ENCODE measurements at regions not wholly inside any gene's neighbourhood (a gene's known extent, or its start where the extent isn't known, plus 50 kb on each side); places are given as distances from the start of the nearest gene placed in this dataset.

DNA sequence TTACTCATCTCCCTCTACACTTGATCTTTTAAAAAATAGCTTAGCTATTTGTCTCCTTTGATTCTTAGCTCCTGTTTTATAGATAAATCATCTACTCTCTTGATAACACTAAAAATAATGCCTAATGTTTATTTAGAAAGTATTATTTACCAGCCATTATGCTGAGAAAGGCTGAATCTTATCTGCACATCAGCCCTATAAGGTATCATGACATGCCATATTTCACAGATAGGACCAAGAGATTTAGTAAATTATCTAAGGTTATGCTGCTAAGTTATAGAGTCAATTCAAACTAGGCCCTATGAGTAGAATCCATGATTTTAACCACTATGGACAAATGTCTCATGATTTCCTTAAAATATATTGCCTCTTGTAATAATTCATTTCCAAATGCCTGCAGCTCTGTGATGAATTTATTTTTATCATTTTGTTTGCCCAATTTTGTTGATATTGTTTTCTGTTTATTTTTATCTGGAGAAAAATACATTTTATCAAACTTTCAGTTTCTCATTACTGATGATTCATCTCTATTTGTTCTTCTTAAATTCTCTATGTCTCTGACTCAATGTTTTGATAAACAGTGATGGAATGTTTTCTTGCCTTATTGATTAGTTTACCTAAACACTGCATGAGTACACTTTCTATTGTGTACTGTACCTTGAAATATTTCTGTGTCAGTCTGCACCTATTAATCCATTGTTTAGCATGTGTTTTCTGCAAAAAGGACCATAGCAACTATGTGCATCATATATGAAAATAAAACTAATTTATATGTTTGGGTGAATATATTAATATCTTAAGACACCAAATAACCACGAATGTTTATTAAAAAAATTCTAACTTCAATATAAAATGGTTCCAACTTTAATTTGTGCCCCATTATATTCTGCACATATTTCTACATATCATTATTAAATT lies 300.8 kb downstream of the CDH9 start:
- POLR2A ChIA-PET, result no interaction called here
- DNase-seq (no peak), ATAC-seq (no peak)
- H3K36me3 Mint-ChIP-seq, result no peaks in the 10 kb centered on the region
- H3K27me3 Mint-ChIP-seq, result no peaks in the 10 kb centered on the region
- no peak overlapping the region for H3K27ac Mint-ChIP-seq
- H3K4me1 Mint-ChIP-seq, result no peaks in the 10 kb centered on the region
- peaks cover 2 to 25% (median 9%) of the 10 kb centered on the region in 9 donors for H3K9me3 Mint-ChIP-seq
- no peak overlapping the region for H3K4me3 Mint-ChIP-seq

- Mint-ChIP-seq H3K36me3 (no peaks in the 10 kb centered on the region), H3K4me1 (no peaks in the 10 kb centered on the region), H3K27me3 (no peaks in the 10 kb centered on the region), H3K9me3 (peaks cover 5 to 46% (median 22%) of the 10 kb centered on the region in 9 donors), H3K4me3 (no peak overlapping the region), H3K27ac (no peak overlapping the region)
- POLR2A ChIA-PET, result no interaction called here
- no peak for DNase-seq
- no peak for ATAC-seq
These were observed 310.5 kb downstream of the CDH9 start for GRCh38 chr5:26727916-26728315.

DNA sequence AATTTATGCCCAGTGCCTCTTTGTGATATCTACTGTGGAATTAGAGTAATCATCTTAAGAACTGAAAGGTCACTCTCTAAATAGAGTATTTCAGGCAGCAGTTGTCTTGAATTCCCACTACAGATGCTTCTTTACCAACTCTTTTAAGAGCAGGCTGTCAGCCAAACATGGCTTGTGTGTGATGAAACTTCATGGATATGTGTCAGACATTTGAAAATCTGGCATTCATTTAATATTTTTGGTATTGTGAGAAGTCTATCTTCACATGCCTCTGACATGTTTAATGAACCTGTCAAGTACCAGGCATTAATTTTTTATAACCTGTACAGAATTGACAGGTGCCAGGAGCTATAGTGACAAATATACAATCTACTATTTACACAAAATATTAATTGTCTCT lies 318.6 kb downstream of the CDH9 start:
- Mint-ChIP-seq H3K27me3 (no peaks in the 10 kb centered on the region), H3K36me3 (no peaks in the 10 kb centered on the region), H3K4me1 (no peaks in the 10 kb centered on the region), H3K9me3 (peaks cover 7 to 30% (median 18%) of the 10 kb centered on the region in 9 donors), H3K4me3 (no peak overlapping the region), H3K27ac (no peak overlapping the region)
- POLR2A ChIA-PET, result no interaction called here
- no peak for ATAC-seq
- DNase-seq, result no peak

GRCh38 chr5:26700759-26701384 lies 337.5 kb downstream of the CDH9 start:
- H3K4me1 Mint-ChIP-seq, result no peaks in the 10 kb centered on the region
- peaks cover 0 to 24% (median 5%) of the 10 kb centered on the region in 9 donors for H3K9me3 Mint-ChIP-seq
- H3K27me3 Mint-ChIP-seq, result no peaks in the 10 kb centered on the region
- DNase-seq (no peak), ATAC-seq (no peak)
- no peaks in the 10 kb centered on the region for H3K36me3 Mint-ChIP-seq
- POLR2A ChIA-PET, result no interaction called here
- no peak overlapping the region for H3K4me3 Mint-ChIP-seq
- H3K27ac Mint-ChIP-seq, result no peak overlapping the region

- Mint-ChIP-seq H3K36me3 (no peaks in the 10 kb centered on the region), H3K9me3 (peaks cover under 1 to 36% (median 18%) of the 10 kb centered on the region in 9 donors), H3K4me3 (no peak overlapping the region), H3K27ac (no peak overlapping the region), H3K4me1 (no peaks in the 10 kb centered on the region), H3K27me3 (no peaks in the 10 kb centered on the region)
- POLR2A ChIA-PET, result no interaction called here
- DNase-seq (no peak), ATAC-seq (no peak)
These were observed 345.4 kb downstream of the CDH9 start for GRCh38 chr5:26692952-26693351.

DNA sequence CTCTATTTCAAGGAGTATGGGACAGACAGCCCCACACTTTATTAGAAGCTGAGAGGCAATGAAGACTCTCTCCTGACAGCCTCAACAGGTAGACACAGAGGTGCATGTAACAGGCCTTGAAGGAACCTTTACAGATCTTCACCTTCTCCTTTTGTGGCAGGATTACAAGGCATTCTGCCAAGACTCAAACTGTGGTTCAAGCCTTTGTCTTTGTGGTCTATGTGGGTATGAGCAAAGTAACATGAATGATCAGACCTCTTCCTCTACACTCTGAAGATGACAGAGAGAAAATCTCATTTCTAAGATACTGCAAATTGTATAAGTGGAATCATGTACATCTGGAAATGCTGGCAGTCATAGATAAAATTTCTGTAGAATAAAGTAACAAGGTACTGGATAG lies 346.9 kb downstream of the CDH9 start:
- no peak overlapping the region for H3K4me3 Mint-ChIP-seq
- no peaks in the 10 kb centered on the region for H3K36me3 Mint-ChIP-seq
- peaks cover 1 to 29% (median 18%) of the 10 kb centered on the region in 9 donors for H3K9me3 Mint-ChIP-seq
- ATAC-seq, result no peak
- POLR2A ChIA-PET, result no interaction called here
- no peaks in the 10 kb centered on the region for H3K27me3 Mint-ChIP-seq
- H3K27ac Mint-ChIP-seq, result no peak overlapping the region
- no peaks in the 10 kb centered on the region for H3K4me1 Mint-ChIP-seq
- no peak for DNase-seq

DNA sequence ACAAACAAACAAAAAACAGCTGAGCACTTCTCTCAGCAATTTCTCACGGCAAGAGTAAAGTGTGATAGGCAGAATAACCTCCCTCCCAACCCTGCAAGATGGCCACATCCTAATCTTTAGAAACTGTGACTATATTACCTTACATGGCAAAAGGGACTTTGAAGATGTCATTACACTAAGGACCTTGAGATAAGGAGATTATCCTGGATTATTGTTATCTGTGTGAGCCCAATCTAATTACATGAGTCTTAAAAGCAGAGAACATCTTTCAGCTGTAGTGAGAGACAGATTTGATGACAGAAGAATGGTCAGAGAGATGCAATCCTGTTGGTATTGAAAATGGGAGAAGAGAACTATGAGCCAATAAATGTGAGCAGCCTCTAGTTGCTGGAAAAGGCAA lies 347.9 kb downstream of the CDH9 start:
- Mint-ChIP-seq H3K4me3 (no peak overlapping the region), H3K9me3 (peaks cover 1 to 30% (median 16%) of the 10 kb centered on the region in 9 donors), H3K36me3 (peaks cover 0 to 5% (median 0%) of the 10 kb centered on the region in 3 donors), H3K27me3 (no peaks in the 10 kb centered on the region), H3K27ac (no peak overlapping the region), H3K4me1 (no peaks in the 10 kb centered on the region)
- DNase-seq (no peak), ATAC-seq (no peak)
- POLR2A ChIA-PET, result no interaction called here

DNA sequence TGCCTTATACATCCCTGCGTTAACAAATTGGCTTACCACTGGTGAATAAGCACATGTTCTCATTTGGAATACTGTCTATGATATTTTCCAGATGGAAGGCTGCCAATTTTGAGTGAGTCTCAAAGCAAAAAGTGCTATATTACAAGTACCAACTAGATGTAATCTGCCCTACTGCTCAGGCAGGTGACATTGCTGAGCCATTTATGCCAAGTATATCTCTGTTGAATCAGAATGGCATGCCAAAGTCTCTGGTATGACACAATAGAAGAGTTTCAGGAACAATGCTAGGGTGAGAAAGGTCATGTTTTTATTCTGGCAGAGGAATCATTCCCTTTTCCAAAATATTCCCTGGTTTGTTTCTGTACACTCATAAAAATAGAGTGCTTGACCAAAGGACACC lies 356.5 kb downstream of the CDH9 start:
- Mint-ChIP-seq H3K27ac (no peak overlapping the region), H3K4me1 (no peaks in the 10 kb centered on the region), H3K9me3 (peaks cover 0 to 40% (median 14%) of the 10 kb centered on the region in 9 donors), H3K36me3 (peaks cover 0 to 5% (median 0%) of the 10 kb centered on the region in 3 donors), H3K4me3 (no peak overlapping the region), H3K27me3 (no peaks in the 10 kb centered on the region)
- POLR2A ChIA-PET, result no interaction called here
- ATAC-seq (no peak), DNase-seq (no peak)

DNA sequence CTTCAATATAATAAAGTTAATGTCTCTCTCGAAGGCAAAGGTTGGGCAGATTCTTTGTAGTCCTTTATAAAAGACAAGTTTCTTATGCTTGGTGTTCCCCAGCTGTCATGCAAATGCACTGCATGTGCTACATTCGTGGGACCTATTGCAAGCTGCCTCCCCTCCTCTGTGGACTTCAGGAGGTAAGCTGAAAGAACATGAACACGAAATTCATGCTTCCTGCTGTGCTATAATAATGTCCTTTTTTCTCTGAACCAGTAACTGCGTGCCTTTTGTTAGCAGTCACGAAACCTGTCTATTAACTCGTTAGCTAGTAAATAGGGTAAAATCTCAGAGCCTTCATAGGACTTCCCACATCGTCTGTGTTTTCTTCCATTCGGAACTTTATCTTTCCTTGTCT lies 363.5 kb downstream of the CDH9 start:
- POLR2A ChIA-PET, result no interaction called here
- ATAC-seq, result no peak
- Mint-ChIP-seq H3K27me3 (no peaks in the 10 kb centered on the region), H3K9me3 (peaks cover 0 to 33% (median 9%) of the 10 kb centered on the region in 9 donors), H3K4me3 (no peak overlapping the region), H3K27ac (no peak overlapping the region), H3K36me3 (no peaks in the 10 kb centered on the region), H3K4me1 (no peaks in the 10 kb centered on the region)
- DNase-seq, result no peak

GRCh38 chr5:26669523-26669922 lies 368.9 kb downstream of the CDH9 start:
- peaks cover 0 to 18% (median 8%) of the 10 kb centered on the region in 9 donors for H3K9me3 Mint-ChIP-seq

GRCh38 chr5:26669031-26669430 lies 369.4 kb downstream of the CDH9 start:
- Mint-ChIP-seq H3K27me3 (no peaks in the 10 kb centered on the region), H3K4me3 (no peak overlapping the region), H3K36me3 (no peaks in the 10 kb centered on the region), H3K4me1 (no peaks in the 10 kb centered on the region), H3K9me3 (peaks cover 0 to 18% (median 8%) of the 10 kb centered on the region in 9 donors), H3K27ac (no peak overlapping the region)
- DNase-seq (no peak), ATAC-seq (no peak)
- POLR2A ChIA-PET, result no interaction called here

More at GRCh38 chr5:26669523-26669922, 368.9 kb downstream of the CDH9 start:
- ATAC-seq (no peak), DNase-seq (no peak)
- no peak overlapping the region for H3K4me3 Mint-ChIP-seq
- no peak overlapping the region for H3K27ac Mint-ChIP-seq
- H3K4me1 Mint-ChIP-seq, result no peaks in the 10 kb centered on the region
- POLR2A ChIA-PET, result no interaction called here
- no peaks in the 10 kb centered on the region for H3K27me3 Mint-ChIP-seq
- no peaks in the 10 kb centered on the region for H3K36me3 Mint-ChIP-seq

DNA sequence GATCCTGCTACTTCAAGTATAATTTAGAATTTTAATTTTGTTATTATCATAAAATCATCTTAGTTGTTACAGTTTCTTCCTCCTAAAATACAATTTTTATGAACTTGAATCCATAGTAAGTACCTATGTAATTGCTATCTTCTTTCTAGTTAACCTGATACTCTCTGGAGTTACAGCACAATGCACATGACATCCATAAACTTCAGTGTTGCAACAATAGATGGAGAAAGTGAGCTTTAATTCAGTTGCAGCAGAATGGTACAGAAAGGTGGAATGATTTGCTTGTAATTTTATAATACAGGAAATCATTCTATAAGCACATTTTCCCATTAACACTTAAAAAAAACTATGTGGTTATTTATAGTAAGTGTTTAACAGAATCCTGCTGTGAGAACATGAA lies 372.0 kb downstream of the CDH9 start:
- Mint-ChIP-seq H3K9me3 (peaks cover 0 to 8% (median under 1%) of the 10 kb centered on the region in 9 donors), H3K36me3 (no peaks in the 10 kb centered on the region), H3K27ac (no peak overlapping the region), H3K27me3 (no peaks in the 10 kb centered on the region), H3K4me1 (no peaks in the 10 kb centered on the region), H3K4me3 (no peak overlapping the region)
- ATAC-seq (no peak), DNase-seq (no peak)
- POLR2A ChIA-PET, result no interaction called here

- ATAC-seq (no peak), DNase-seq (no peak)
- Mint-ChIP-seq H3K27ac (no peak overlapping the region), H3K4me1 (no peaks in the 10 kb centered on the region), H3K36me3 (peaks cover 0 to 6% (median 0%) of the 10 kb centered on the region in 3 donors), H3K4me3 (no peak overlapping the region), H3K9me3 (peaks cover 0 to 23% (median 5%) of the 10 kb centered on the region in 9 donors), H3K27me3 (no peaks in the 10 kb centered on the region)
- POLR2A ChIA-PET, result no interaction called here
These were observed 374.9 kb downstream of the CDH9 start for GRCh38 chr5:26663500-26663899.

Data from naive thymus-derived CD8-positive, alpha-beta T cell (primary cell).